ENCODE measurements at regions not wholly inside any gene's neighbourhood (a gene's known extent, or its start where the extent isn't known, plus 50 kb on each side); places are given as distances from the start of the nearest gene placed in this dataset.

DNA sequence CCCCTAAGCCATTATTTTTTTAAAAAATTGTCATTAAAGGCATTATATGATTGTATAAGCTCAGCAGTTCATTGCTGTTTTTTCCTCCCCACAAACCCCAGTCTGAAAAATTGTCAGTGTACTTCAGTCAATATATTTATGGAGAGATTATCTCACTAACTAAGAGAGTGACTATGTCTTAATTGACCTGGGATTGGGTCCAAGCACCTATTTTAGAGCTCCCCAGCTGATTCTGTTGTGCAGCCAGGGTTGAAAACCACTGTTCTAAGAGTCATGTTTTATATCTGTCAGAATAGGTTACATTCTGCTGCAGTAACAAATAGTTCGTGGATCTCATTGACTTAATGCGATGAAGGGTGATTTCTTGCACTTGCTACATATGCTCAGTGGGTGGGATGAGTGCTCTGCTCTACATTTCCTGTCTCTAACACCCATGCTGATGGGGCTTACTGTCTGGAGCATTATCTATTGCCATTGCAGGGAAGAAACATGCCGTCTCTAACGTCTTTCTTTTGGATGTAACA is 171.2 kb upstream of the MPHOSPH6 start:
- TF ChIP-seq, protein P1, sequence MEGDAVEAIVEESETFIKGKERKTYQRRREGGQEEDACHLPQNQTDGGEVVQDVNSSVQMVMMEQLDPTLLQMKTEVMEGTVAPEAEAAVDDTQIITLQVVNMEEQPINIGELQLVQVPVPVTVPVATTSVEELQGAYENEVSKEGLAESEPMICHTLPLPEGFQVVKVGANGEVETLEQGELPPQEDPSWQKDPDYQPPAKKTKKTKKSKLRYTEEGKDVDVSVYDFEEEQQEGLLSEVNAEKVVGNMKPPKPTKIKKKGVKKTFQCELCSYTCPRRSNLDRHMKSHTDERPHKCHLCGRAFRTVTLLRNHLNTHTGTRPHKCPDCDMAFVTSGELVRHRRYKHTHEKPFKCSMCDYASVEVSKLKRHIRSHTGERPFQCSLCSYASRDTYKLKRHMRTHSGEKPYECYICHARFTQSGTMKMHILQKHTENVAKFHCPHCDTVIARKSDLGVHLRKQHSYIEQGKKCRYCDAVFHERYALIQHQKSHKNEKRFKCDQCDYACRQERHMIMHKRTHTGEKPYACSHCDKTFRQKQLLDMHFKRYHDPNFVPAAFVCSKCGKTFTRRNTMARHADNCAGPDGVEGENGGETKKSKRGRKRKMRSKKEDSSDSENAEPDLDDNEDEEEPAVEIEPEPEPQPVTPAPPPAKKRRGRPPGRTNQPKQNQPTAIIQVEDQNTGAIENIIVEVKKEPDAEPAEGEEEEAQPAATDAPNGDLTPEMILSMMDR (IDR thresholded peaks at IDR 0.05), result no peak
- no peak for TF ChIP-seq RELA (CRISPR knock-in tag; IDR thresholded peaks at IDR 0.05; ENCODE audit: borderline replicate concordance)
- TF ChIP-seq, protein P2, sequence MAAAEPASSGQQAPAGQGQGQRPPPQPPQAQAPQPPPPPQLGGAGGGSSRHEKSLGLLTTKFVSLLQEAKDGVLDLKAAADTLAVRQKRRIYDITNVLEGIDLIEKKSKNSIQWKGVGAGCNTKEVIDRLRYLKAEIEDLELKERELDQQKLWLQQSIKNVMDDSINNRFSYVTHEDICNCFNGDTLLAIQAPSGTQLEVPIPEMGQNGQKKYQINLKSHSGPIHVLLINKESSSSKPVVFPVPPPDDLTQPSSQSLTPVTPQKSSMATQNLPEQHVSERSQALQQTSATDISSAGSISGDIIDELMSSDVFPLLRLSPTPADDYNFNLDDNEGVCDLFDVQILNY (CRISPR knock-in tag; IDR thresholded peaks at IDR 0.05), result no peak
